ENCODE measurements at regions not wholly inside any gene's neighbourhood (a gene's known extent, or its start where the extent isn't known, plus 50 kb on each side); places are given as distances from the start of the nearest gene placed in this dataset.

DNA sequence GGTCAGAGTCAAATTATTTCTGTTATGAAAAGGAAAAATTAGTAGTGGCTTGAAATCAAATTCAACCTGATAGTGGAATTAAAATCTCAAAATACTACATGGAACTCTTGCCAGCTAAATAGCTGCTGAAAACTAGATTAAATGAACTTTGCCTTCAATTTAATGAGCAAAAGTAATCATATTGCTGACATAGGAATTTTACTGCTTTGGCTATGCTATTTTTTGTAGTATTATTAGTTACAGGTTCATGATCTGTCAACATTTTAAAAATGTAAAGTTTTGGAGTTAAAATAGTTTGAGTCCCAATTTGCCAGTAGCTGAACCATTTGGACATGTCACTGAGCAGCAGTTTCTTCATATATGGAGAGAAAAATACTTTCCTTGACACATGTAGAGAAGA is 81.4 kb downstream of the RERGL start:
- no peak overlapping the region for H3K4me3 ChIP-seq
- ATAC-seq (no peak), DNase-seq (no peak)
- intact Hi-C loops (cut with DNase I, micrococcal nuclease), result no loop called here
- no peaks in the 10 kb centered on the region for H3K36me3 ChIP-seq (ENCODE audit: low read depth)
- TF ChIP-seq CTCF (IDR thresholded peaks at IDR 0.05), result no peak
- H3K4me1 ChIP-seq (ENCODE audit: low read depth), result no peaks in the 10 kb centered on the region
- peaks cover 16% of the 10 kb centered on the region for H3K9me3 ChIP-seq

DNA sequence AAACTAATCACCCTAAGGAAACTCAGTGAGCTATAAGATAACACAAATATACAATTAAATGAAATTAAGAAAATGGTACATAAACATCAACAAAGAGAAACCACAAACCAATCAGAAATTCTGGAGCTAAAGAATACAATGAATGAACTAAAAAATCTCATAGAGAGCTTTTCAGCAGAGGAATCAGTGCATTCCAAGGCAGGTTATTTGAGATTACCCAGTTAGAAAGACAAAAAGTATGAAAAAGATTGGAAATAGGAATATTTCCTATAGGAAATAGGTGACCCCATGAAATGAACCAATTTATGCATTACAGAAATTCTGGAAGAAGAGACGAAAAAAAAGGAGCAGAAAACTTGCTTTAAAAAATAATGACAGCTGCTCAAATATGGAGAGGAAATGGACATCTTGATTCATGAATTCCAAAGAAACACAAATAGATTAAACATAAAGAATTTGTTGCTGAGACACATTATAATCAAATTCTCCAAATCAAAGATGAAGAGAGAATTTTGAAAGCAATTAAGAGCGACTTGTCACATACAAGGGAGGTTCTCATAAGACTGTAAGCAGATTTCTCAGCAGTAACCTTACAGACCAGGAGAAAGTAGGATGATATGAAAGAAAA is 90.7 kb downstream of the RERGL start:
- H3K4me3 ChIP-seq, result no peak overlapping the region
- H3K36me3 ChIP-seq (ENCODE audit: low read depth), result no peaks in the 10 kb centered on the region
- no peaks in the 10 kb centered on the region for H3K4me1 ChIP-seq (ENCODE audit: low read depth)
- ATAC-seq (no peak), DNase-seq (no peak)
- H3K9me3 ChIP-seq, result peaks cover 28% of the 10 kb centered on the region
- intact Hi-C loops (cut with DNase I, micrococcal nuclease), result no loop called here
- no peak for TF ChIP-seq CTCF (IDR thresholded peaks at IDR 0.05)

DNA sequence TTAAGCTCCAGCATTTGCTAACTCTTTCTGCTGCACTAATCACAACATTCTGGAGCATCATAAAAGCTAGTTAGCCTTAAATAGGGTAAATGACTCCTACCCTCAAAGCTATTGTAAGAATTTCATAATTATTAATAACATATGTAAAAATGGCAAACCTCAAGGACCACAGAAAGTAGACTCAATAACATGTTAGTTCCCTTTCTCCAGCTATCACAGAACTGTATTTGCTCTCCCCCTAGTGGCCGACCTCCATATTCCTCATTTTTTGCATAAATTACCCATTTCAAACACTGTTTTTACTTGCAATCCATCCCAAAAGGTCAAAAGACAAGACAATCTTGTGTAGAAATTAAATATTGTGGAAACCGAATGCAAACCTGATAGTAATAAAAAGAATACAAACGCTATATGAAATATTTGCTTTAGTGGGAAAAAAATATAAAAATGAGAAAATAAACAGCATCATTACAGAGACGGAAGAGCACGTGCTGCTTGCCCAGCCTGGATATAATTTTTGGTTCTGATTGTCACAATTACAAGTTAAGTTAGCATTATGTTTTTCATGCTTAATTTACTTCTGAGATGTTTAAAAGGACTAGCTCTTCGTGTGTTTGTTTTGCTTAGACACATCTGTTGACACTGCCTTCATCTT is 97.9 kb downstream of the RERGL start:
- intact Hi-C loops (cut with DNase I, micrococcal nuclease), result no loop called here
- Histone ChIP-seq H3K4me3 (no peak overlapping the region), H3K36me3 (ENCODE audit: low read depth) (no peaks in the 10 kb centered on the region), H3K4me1 (ENCODE audit: low read depth) (no peaks in the 10 kb centered on the region), H3K9me3 (no peaks in the 10 kb centered on the region)
- DNase-seq (peak in 1 of 3 donors; percentile 32), ATAC-seq (no peak)
- peak; percentile 14 for TF ChIP-seq CTCF (IDR thresholded peaks at IDR 0.05)

- ATAC-seq (no peak), DNase-seq (no peak)
- intact Hi-C loops (cut with DNase I, micrococcal nuclease), result no loop called here
Measured at GRCh38 chr12:17982556-17982955, 107.4 kb downstream of the RERGL start.

GRCh38 chr12:17976202-17976601 is 113.8 kb downstream of the RERGL start:
- Histone ChIP-seq H3K4me1 (ENCODE audit: low read depth) (no peaks in the 10 kb centered on the region), H3K36me3 (ENCODE audit: low read depth) (no peaks in the 10 kb centered on the region), H3K4me3 (no peak overlapping the region), H3K9me3 (no peaks in the 10 kb centered on the region)
- no peak for ATAC-seq
- intact Hi-C loops (cut with DNase I, micrococcal nuclease), result no loop called here
- no peak for DNase-seq
- no peak for TF ChIP-seq CTCF (IDR thresholded peaks at IDR 0.05)

More at GRCh38 chr12:17982556-17982955, 107.4 kb downstream of the RERGL start:
- Histone ChIP-seq H3K9me3 (no peaks in the 10 kb centered on the region), H3K4me3 (no peak overlapping the region), H3K4me1 (ENCODE audit: low read depth) (no peaks in the 10 kb centered on the region), H3K36me3 (ENCODE audit: low read depth) (no peaks in the 10 kb centered on the region)
- TF ChIP-seq CTCF (IDR thresholded peaks at IDR 0.05), result no peak

Measured in mucosa of descending colon (tissue), 3 donors.